Spinal cord (tissue), 9 donors: ENCODE measurements at regions not wholly inside any gene's neighbourhood (a gene's known extent, or its start where the extent isn't known, plus 50 kb on each side); places are given as distances from the start of the nearest gene placed in this dataset.
"Not testable (repeated sequence)": the region's sequence is repeated elsewhere in the genome, so short reads cannot be mapped to it uniquely, and the experiment has no call there.

Experiments used
- DNase-seq, 6 donors: peaks; one replicate each; pipeline versions ENCODE4 v3.0.0 to v3.0.0-alpha.2; 2013 to 2015; ENCODE audit warnings: low spot score in 6 of 6, low read depth in 4 of 6
- H3K27ac ChIP-seq: one replicate; pipeline ENCODE4 v1.5.1; 2013; ENCODE audit warnings: low read depth, low read length, control low read depth
- H3K27me3 ChIP-seq: one replicate; pipeline ENCODE4 v1.6.1; 2013; ENCODE audit warnings: low read length; ENCODE audit not compliant: control insufficient read depth, insufficient read depth
- H3K36me3 ChIP-seq: one replicate; pipeline ENCODE4 v1.6.1; 2013; ENCODE audit warnings: low read length; ENCODE audit not compliant: control insufficient read depth, insufficient read depth
- H3K4me1 ChIP-seq: one replicate; pipeline ENCODE4 v1.6.1; 2013; ENCODE audit warnings: low read length; ENCODE audit not compliant: control insufficient read depth, insufficient read depth
- H3K4me3 ChIP-seq: one replicate; pipeline ENCODE4 v1.5.1; 2013; ENCODE audit warnings: low read depth, low read length, control low read depth
- H3K9me3 ChIP-seq: one replicate; pipeline ENCODE4 v1.6.1; 2013; ENCODE audit warnings: low read length; ENCODE audit not compliant: control insufficient read depth, insufficient read depth
- WGBS: methylation state at CpG from one replicate; pipeline ENCODE4 v1.1.5; 2013; ENCODE audit warnings: missing lambda C conversion rate; ENCODE audit not compliant: insufficient coverage; 5-methylcytosine and 5-hydroxymethylcytosine counted together
- donor health status: healthy.

DNA sequence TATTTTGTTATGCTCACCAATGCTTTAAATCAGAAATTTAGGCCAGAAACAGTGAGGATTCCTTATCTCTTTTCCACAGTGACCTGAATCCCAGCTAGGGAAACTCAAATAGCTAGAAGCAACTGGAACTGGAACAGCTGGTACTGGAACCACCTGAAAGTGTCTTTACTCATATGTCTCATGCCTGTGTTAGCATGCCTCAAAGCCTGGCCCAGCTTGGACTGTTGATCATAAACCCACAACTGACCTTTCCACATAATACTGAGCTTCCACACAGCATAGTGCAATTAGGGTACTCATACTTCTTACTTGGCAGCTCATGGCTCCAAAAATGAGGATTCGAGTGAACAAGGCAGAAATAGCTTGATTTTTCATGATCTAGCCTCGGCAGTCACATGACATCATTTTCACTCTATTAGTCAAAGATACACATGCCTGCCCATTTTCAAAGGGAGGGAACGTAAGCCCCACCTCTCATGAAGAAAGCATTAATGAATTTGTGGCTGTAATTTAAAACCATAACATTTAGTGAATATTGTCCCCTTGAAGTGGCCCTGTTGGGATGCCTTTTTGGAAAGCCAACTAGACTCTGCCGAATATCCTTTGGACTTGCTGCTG, 80.8 kb upstream of the ACSL1 start:
- WGBS = 100% methylated on average over 2 of the region's 4 CpGs
- H3K27ac ChIP-seq = no peak overlapping the region
- no peaks in the 10 kb centered on the region for H3K27me3 ChIP-seq
- no peaks in the 10 kb centered on the region for H3K36me3 ChIP-seq
- no peaks in the 10 kb centered on the region for H3K4me1 ChIP-seq
- no peak for DNase-seq
- no peak overlapping the region for H3K4me3 ChIP-seq
- H3K9me3 ChIP-seq = no peaks in the 10 kb centered on the region

DNA sequence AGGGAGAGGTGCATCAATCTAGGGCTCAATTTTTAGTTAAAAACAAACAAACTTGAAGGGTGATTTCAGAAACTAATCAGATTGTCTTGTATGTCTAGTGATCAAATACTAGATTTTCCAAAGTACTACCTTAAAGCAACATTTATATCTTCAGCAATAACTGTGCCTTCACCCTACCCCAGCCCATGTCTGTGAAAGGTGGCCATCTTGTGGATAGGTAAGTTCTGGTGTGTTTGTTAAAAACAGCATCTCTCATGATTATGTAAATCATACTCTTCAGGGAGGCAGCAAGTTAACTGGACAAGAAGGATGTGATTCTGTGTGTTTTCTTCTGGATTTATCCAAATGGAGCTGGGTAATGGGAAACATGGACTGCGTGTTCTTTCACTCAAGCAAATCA, 81.4 kb upstream of the ACSL1 start:
- WGBS = no CpG with 5 or more reads among the region's 1 CpG

DNA sequence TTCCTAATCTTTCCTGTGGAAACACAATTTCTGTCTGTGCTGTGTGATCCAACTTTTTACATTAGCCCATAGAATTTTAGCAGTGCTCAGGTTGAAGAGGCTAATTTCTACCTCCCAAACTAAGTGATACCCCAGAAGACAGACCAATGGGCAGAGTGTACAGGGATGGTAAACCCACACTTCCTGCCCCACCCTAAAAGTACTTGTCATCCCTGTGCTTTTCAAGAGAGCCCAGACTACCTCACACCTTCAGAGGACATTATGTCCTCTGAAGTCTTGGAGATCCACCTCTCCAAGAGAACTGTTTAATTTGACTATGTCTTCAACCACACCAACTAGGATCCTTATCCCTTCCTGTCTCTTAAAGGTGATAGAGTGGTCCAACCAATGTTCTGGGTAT, 82.0 kb upstream of the ACSL1 start:
- H3K4me1 ChIP-seq = no peaks in the 10 kb centered on the region
- no peak for DNase-seq
- no peak overlapping the region for H3K27ac ChIP-seq
- H3K36me3 ChIP-seq = no peaks in the 10 kb centered on the region
- no peaks in the 10 kb centered on the region for H3K27me3 ChIP-seq
- no peak overlapping the region for H3K4me3 ChIP-seq
- peaks cover 7% of the 10 kb centered on the region for H3K9me3 ChIP-seq

More for the DNA sequence above, 81.4 kb upstream of the ACSL1 start:
- Histone ChIP-seq H3K36me3 (no peaks in the 10 kb centered on the region), H3K4me1 (no peaks in the 10 kb centered on the region), H3K27me3 (no peaks in the 10 kb centered on the region), H3K4me3 (no peak overlapping the region), H3K9me3 (peaks cover 1% of the 10 kb centered on the region), H3K27ac (no peak overlapping the region)
- no peak for DNase-seq

DNA sequence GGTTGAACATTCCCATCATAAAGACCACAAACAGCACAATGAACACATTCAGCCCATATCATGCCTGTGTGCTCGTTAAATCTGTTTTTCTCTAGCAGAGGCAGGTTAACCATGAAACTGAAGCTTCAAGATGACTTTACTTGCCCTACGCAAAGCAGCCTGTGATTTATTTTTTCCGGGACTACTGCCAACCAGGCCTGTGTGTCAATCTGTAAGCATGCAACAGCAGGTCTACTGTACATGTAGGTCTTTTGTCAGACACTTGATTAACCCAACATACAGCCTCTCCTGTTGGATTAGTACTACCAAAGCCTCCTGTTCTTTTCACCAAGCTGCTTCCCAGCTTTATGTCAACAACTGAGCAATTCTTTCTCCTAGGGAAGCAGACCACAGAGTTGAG, 85.5 kb upstream of the ACSL1 start:
- Histone ChIP-seq H3K4me1 (no peaks in the 10 kb centered on the region), H3K4me3 (no peak overlapping the region), H3K27me3 (no peaks in the 10 kb centered on the region), H3K36me3 (no peaks in the 10 kb centered on the region), H3K27ac (no peak overlapping the region), H3K9me3 (peaks cover 8% of the 10 kb centered on the region)
- DNase-seq = peak in 1 of 6 donors; percentile 22
- 40% methylated on average over 3 of the region's 3 CpGs for WGBS

DNA sequence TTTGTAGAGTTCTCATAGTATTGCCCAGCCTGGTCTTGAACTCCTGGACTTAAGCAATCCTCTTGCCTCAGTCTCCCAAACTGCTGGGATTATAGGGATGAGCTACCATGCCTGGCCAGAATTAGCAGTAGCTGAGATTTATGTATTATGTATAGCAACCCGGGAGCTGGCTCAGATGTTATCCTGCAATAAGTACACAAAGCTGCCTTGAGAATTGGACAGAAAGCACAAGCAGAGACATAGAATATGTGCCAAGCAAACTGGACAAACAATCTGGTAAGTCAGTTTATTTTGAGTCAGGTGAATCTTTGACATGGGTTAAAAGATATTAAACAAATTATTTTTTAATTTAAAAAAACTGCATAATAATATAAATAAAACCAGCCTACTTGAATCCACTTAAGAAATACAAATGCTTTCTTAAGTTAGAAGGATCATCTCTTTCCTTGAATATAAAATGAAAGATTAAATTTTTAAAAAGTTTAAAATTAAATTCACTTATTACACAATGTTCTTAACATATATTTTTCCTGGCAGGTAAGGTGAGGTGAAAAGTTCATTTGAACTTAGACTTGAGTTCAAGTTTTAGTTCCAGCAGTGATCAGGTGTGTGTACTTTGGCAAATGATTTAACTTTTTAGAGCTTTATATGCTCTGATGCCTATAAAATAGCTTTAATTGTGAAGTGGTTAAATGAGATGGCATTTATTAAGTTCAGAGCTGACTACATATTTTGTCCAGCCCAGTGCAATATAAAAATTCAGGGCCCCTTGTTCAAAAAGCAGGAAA, 87.8 kb upstream of the ACSL1 start:
- DNase-seq = no peak
- no peaks in the 10 kb centered on the region for H3K4me1 ChIP-seq
- H3K36me3 ChIP-seq = no peaks in the 10 kb centered on the region
- 100% methylated on average over 1 of the region's 1 CpG for WGBS
- no peaks in the 10 kb centered on the region for H3K27me3 ChIP-seq
- H3K4me3 ChIP-seq = no peak overlapping the region
- H3K9me3 ChIP-seq = peaks cover 8% of the 10 kb centered on the region
- H3K27ac ChIP-seq = no peak overlapping the region

DNA sequence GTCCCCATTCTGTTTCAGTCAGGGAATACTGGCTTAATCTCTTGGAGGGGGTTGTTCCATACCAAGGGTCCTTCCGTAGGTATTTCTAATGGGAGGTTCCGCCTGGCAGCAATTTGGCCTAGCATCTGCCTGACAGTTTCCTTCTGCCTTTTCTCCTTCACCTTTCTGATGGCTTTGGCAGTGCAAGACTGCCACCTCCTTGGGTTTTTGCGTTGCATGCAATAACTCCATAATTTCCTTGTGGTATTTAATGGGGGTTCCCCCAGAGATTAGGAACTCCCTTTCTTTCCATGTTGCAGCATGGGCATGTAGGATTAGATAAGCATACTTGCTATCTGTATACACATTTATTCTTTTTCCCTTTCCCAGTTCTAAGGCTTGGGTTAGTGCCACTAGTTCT, 93.0 kb upstream of the ACSL1 start:
- H3K4me3 ChIP-seq, H3K4me1 ChIP-seq, DNase-seq, H3K27me3 ChIP-seq, H3K27ac ChIP-seq, H3K36me3 ChIP-seq, H3K9me3 ChIP-seq: not testable (repeated sequence)
- WGBS = 88% methylated on average over 2 of the region's 3 CpGs

DNA sequence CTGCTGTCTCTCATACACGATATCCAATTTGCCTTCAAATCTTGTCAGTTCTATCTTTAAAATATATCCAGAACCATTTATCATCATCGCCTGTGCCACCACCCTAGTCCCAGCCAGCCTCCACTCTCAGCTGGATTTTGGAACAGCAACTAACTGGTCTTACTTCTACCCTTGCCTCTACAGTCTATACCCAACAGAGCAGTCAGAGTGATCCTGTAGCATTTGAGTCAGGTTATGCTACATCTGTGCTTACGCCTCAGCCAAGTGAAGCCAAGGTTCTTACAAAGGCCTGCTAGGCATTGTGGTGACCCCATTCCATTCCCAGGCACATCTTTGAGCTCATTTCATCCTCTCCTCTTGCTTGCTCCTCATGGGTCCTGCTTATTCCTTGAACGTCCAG, 95.7 kb upstream of the ACSL1 start:
- H3K27me3 ChIP-seq = no peaks in the 10 kb centered on the region

DNA sequence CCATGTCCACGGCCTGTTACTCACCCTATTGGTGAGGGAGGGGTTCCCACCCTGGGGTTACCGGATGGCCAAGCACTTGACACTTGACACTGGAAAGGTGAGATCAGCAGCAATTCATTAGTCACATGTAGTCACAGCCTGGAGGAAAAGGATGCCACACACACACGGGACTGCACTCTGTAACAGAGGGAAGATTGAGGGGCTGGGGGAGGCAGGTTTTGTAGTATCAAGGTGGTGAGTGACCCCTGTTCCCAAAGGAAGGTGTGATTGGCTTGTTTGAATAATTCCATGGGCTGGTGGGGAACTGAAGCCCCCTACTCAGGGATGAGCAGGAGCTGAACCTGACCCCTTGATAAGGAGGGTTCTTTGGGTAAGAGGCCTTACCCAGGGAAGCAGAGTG, 96.0 kb upstream of the HELT start:
- H3K4me3 ChIP-seq = no peak overlapping the region
- no peaks in the 10 kb centered on the region for H3K27me3 ChIP-seq
- H3K36me3 ChIP-seq = no peaks in the 10 kb centered on the region
- 90% methylated on average over 2 of the region's 3 CpGs for WGBS
- DNase-seq = no peak
- no peak overlapping the region for H3K27ac ChIP-seq
- peaks cover 2% of the 10 kb centered on the region for H3K9me3 ChIP-seq
- no peaks in the 10 kb centered on the region for H3K4me1 ChIP-seq

More for the DNA sequence above, 95.7 kb upstream of the ACSL1 start:
- Histone ChIP-seq H3K27ac (no peak overlapping the region), H3K36me3 (no peaks in the 10 kb centered on the region), H3K9me3 (peaks cover 2% of the 10 kb centered on the region), H3K4me1 (no peaks in the 10 kb centered on the region), H3K4me3 (no peak overlapping the region)
- WGBS = 98% methylated on average over 4 of the region's 4 CpGs
- DNase-seq = no peak

DNA sequence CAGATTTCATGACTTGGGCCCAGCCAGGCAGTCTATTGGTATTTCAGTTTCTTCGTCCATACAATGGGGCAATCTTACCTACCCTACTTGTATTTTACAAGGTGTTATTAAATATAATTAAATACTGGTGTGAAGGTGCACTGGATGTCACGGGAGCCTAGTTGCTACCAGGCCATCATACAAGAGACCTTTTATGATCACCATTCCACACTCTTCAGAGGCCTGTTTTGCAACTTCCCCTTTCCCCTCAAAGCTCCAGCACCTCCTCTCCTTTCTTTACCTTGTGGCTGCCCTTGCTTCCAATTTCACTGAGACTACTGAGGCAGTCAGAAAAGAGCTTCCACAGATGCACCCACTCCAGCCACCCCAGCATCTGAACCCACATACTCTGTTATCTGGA, 93.8 kb upstream of the HELT start:
- Histone ChIP-seq H3K27me3 (no peaks in the 10 kb centered on the region), H3K36me3 (no peaks in the 10 kb centered on the region), H3K9me3 (peaks cover 2% of the 10 kb centered on the region), H3K4me3 (no peak overlapping the region), H3K4me1 (no peaks in the 10 kb centered on the region), H3K27ac (no peak overlapping the region)
- DNase-seq = no peak
- WGBS = 63% methylated on average over 1 of the region's 2 CpGs

DNA sequence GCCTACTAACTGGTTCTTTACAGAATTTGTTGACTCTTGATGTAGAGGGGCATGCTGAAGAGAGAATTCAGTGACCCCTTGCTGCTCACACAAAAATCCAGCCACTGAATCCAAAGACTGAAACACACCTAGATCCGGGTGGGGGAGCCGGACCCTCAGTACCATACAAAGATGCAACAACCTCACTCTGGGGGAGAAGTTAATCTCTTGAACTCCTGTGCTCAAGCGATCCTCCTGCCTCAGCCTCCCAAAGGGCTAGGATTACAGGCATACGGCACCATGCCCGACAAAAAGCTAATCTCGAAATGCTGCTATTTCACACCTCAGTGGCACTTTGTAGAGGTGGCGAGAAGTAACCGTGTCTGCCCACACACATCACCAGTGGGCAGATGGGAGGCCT, 88.8 kb upstream of the HELT start:
- no peaks in the 10 kb centered on the region for H3K27me3 ChIP-seq
- H3K36me3 ChIP-seq = no peaks in the 10 kb centered on the region
- no peak for DNase-seq
- H3K4me3 ChIP-seq = no peak overlapping the region
- peaks cover 2% of the 10 kb centered on the region for H3K9me3 ChIP-seq
- no peaks in the 10 kb centered on the region for H3K4me1 ChIP-seq
- no peak overlapping the region for H3K27ac ChIP-seq
- WGBS = 98% methylated on average over 6 of the region's 8 CpGs
